A673 (cell line): ENCODE measurements at regions not wholly inside any gene's neighbourhood (a gene's known extent, or its start where the extent isn't known, plus 50 kb on each side); places are given as distances from the start of the nearest gene placed in this dataset.

Source experiments
- BruUV-seq: library from RNA; stranded (reverse); fragments of 400-500 nt; replicated peaks from 2 replicates; lab custom pipeline; 2021; lab: Mats Ljungman, UMichigan
- CTCF ChIA-PET: fragments of 300-600 bp; sonication (Branson Sonifier 250); formaldehyde crosslinking; loops from one replicate; lab custom pipeline; 2022; ENCODE audit warnings: antibody characterized with exemption; lab: Charles Lee
- POLR2A ChIA-PET: fragments of 300-600 bp; sonication (Branson Sonifier 250); formaldehyde crosslinking; loops from one replicate; lab custom pipeline; 2022; ENCODE audit warnings: antibody characterized with exemption; ENCODE audit not compliant: low non-redundant PET; lab: Charles Lee
- DNase-seq: peaks from one replicate; pipeline ENCODE4 v3.0.0-alpha.2; 2015; ENCODE audit warnings: low spot score
- H3K27ac ChIP-seq: fragments of 200-600 bp; sonication (generic); 2 replicates; pipeline ENCODE4 v1.5.1; 2016; ENCODE audit warnings: mixed run types, low read depth, mild to moderate bottlenecking, mixed read lengths, antibody characterized with exemption, low read length; ENCODE audit not compliant: poor library complexity, severe bottlenecking
- H3K27me3 ChIP-seq: fragments of 200-600 bp; sonication (generic); replicated peaks from 2 replicates; pipeline ENCODE4 v1.6.1; 2017; ENCODE audit warnings: mixed run types, low read depth, mild to moderate bottlenecking, mixed read lengths, antibody characterized with exemption, low read length; ENCODE audit not compliant: insufficient read depth, poor library complexity
- H3K36me3 ChIP-seq: fragments of 200-600 bp; sonication (generic); 2 replicates; pipeline ENCODE4 v1.6.1; 2016; ENCODE audit warnings: mixed run types, mild to moderate bottlenecking, mixed read lengths, antibody characterized with exemption, low read length; ENCODE audit not compliant: insufficient read depth, poor library complexity, severe bottlenecking
- H3K4me1 ChIP-seq: fragments of 200-600 bp; sonication (generic); 2 replicates; pipeline ENCODE4 v1.6.1; 2017; ENCODE audit warnings: mixed run types, mild to moderate bottlenecking, mixed read lengths, antibody characterized with exemption, low read length; ENCODE audit not compliant: insufficient read depth, poor library complexity, severe bottlenecking
- H3K4me3 ChIP-seq: fragments of 200-600 bp; sonication (generic); 2 replicates; pipeline ENCODE4 v1.5.1; 2016; ENCODE audit warnings: low read depth, mixed run types, mild to moderate bottlenecking, mixed read lengths, low read length; ENCODE audit not compliant: poor library complexity, severe bottlenecking
- H3K9me3 ChIP-seq: fragments of 200-600 bp; sonication (generic); 2 replicates; pipeline ENCODE4 v1.6.1; 2016; ENCODE audit warnings: mixed run types, low read depth, mild to moderate bottlenecking, mixed read lengths, antibody characterized with exemption, low read length; ENCODE audit not compliant: poor library complexity, severe bottlenecking
- CTCF ChIP-seq: fragments of 300-800, 200-600 bp; sonication (generic); conservative IDR thresholded peaks from 2 replicates; pipeline ENCODE4 v1.5.1; 2017; ENCODE audit warnings: low read depth, mild to moderate bottlenecking, antibody characterized with exemption, low read length, moderate library complexity, mixed read lengths
- EZH2 ChIP-seq: fragments of 200-600 bp; sonication (generic); IDR thresholded peaks from 2 replicates; pipeline ENCODE4 v1.6.1; 2017; ENCODE audit warnings: borderline replicate concordance, low read depth, mild to moderate bottlenecking, mixed read lengths, antibody characterized with exemption, low read length; ENCODE audit not compliant: poor library complexity, severe bottlenecking
- intact Hi-C: fragments of 100-400 bp; cut with micrococcal nuclease; formaldehyde crosslinking; loops from one replicate; pipeline ENCODE4 v1.10.0; 2022; ENCODE audit not compliant: unreplicated experiment

- no TSS peak for BruUV-seq
- intact Hi-C loops: no loop called here
- ChIA-PET CTCF (no interaction called here), POLR2A (no interaction called here)
- Histone ChIP-seq H3K27me3 (no peaks in the 10 kb centered on the region), H3K9me3 (peaks cover 4% of the 10 kb centered on the region), H3K4me1 (no peaks in the 10 kb centered on the region), H3K27ac (no peak overlapping the region), H3K36me3 (no peaks in the 10 kb centered on the region), H3K4me3 (no peak overlapping the region)
- DNase-seq: no peak
- no peak for TF ChIP-seq CTCF
- no peak for TF ChIP-seq EZH2
Measured at GRCh38 chr5:67793966-67794365, 421.6 kb upstream of the PIK3R1 start.

GRCh38 chr5:67793418-67793817, 422.1 kb upstream of the PIK3R1 start:
- no peak for TF ChIP-seq CTCF
- no peak for TF ChIP-seq EZH2
- Histone ChIP-seq H3K4me1 (no peaks in the 10 kb centered on the region), H3K27me3 (no peaks in the 10 kb centered on the region), H3K4me3 (no peak overlapping the region), H3K9me3 (no peaks in the 10 kb centered on the region), H3K27ac (no peak overlapping the region), H3K36me3 (no peaks in the 10 kb centered on the region)
- intact Hi-C loops: no loop called here
- ChIA-PET POLR2A (no interaction called here), CTCF (no interaction called here)
- DNase-seq: no peak
- BruUV-seq: no TSS peak

GRCh38 chr5:67792891-67793290, 422.7 kb upstream of the PIK3R1 start:
- Histone ChIP-seq H3K4me3 (no peak overlapping the region), H3K9me3 (no peaks in the 10 kb centered on the region), H3K4me1 (no peaks in the 10 kb centered on the region), H3K27me3 (no peaks in the 10 kb centered on the region), H3K36me3 (no peaks in the 10 kb centered on the region), H3K27ac (no peak overlapping the region)
- ChIA-PET POLR2A (no interaction called here), CTCF (no interaction called here)
- intact Hi-C loops: no loop called here
- DNase-seq: no peak
- TF ChIP-seq EZH2 (no peak), CTCF (no peak)
- no TSS peak for BruUV-seq
